NCI-H1092 (cell line): ENCODE measurements at regions not wholly inside any gene's neighbourhood (a gene's known extent, or its start where the extent isn't known, plus 50 kb on each side); places are given as distances from the start of the nearest gene placed in this dataset.
"Not testable (repeated sequence)": the region's sequence is repeated elsewhere in the genome, so short reads cannot be mapped to it uniquely, and the experiment has no call there.

ENCODE experiments used
- DNase-seq: peaks from one replicate; lab custom pipeline; 2025; lab: John Stamatoyannopoulos, UW

GRCh38 chr6:44742201-44742600 lies 354.7 kb downstream of the CDC5L start:
- DNase-seq, result no peak

- no peak for DNase-seq
Measured at GRCh38 chr6:44742828-44743372, 355.4 kb downstream of the CDC5L start.

GRCh38 chr6:44760116-44760515 lies 372.6 kb downstream of the CDC5L start:
- not testable (repeated sequence) for DNase-seq

GRCh38 chr6:44761046-44761445 lies 373.5 kb downstream of the CDC5L start:
- no peak for DNase-seq

GRCh38 chr6:44762496-44762895 lies 375.0 kb downstream of the CDC5L start:
- DNase-seq, result no peak

GRCh38 chr6:44771647-44772415 lies 384.3 kb downstream of the CDC5L start:
- DNase-seq, result no peak

- no peak for DNase-seq
Measured at GRCh38 chr6:44772838-44773237, 385.3 kb downstream of the CDC5L start.

GRCh38 chr6:44775121-44775520 lies 387.6 kb downstream of the CDC5L start:
- no peak for DNase-seq

- no peak for DNase-seq
Measured at GRCh38 chr6:44776344-44776743, 388.8 kb downstream of the CDC5L start.

- DNase-seq, result no peak
Measured at GRCh38 chr6:44778513-44778912, 391.0 kb downstream of the CDC5L start.
